Lung (tissue), 11 donors: ENCODE measurements at regions not wholly inside any gene's neighbourhood (a gene's known extent, or its start where the extent isn't known, plus 50 kb on each side); places are given as distances from the start of the nearest gene placed in this dataset.
"Not testable (repeated sequence)": the region's sequence is repeated elsewhere in the genome, so short reads cannot be mapped to it uniquely, and the experiment has no call there.

Source experiments
- ATAC-seq: fragments of 200-7000 bp; cut with Tn5 transposase; one replicate; pipeline ENCODE4 v1.9.1; 2020; ENCODE audit warnings: moderate number of reproducible peaks; ENCODE audit not compliant: insufficient read depth, low FRiP score
- DNase-seq, 3 donors: peaks; one replicate each; pipeline ENCODE4 v3.0.0-alpha.2; 2013 to 2017
- H3K27ac ChIP-seq, 2 donors: one replicate each; pipeline ENCODE4 v1.5.1; 2013; ENCODE audit warnings: mild to moderate bottlenecking in 2 of 2, moderate library complexity in 2 of 2, control low read depth in 1 of 2, inconsistent platforms in 1 of 2, low read depth in 1 of 2, low read length in 1 of 2
- H3K27me3 ChIP-seq, 3 donors: one replicate each; pipeline ENCODE4 v1.5.1; 2013; ENCODE audit warnings: low read length in 2 of 3; ENCODE audit not compliant: control insufficient read depth in 3 of 3, insufficient read depth in 3 of 3
- H3K36me3 ChIP-seq, 4 donors: one replicate each; pipeline ENCODE4 v1.5.1; 2013; ENCODE audit warnings: low read length in 4 of 4, mild to moderate bottlenecking in 1 of 4, moderate library complexity in 1 of 4; ENCODE audit not compliant: control insufficient read depth in 4 of 4, insufficient read depth in 4 of 4
- H3K4me1 ChIP-seq, 5 donors: one replicate each; pipeline ENCODE4 v1.5.1; 2013; ENCODE audit warnings: low read length in 5 of 5, mild to moderate bottlenecking in 2 of 5, moderate library complexity in 1 of 5; ENCODE audit not compliant: control insufficient read depth in 5 of 5, insufficient read depth in 5 of 5
- H3K4me3 ChIP-seq: one replicate; pipeline ENCODE4 v1.5.1; 2013; ENCODE audit warnings: mild to moderate bottlenecking, control low read depth, moderate library complexity
- H3K9ac ChIP-seq, 2 donors: one replicate each; pipeline ENCODE4 v1.5.1; 2013; ENCODE audit warnings: low read length in 2 of 2, control low read depth in 1 of 2; ENCODE audit not compliant: insufficient read depth in 1 of 2
- H3K9me3 ChIP-seq, 4 donors: one replicate each; pipeline ENCODE4 v1.5.1; 2013; ENCODE audit warnings: low read length in 3 of 4, mild to moderate bottlenecking in 1 of 4, moderate library complexity in 1 of 4; ENCODE audit not compliant: control insufficient read depth in 4 of 4, insufficient read depth in 3 of 4
- CTCF ChIP-seq: IDR thresholded peaks from 2 replicates; pipeline ENCODE4 v1.5.1; 2012; ENCODE audit warnings: mild to moderate bottlenecking; ENCODE audit errors: control extremely low read depth, extremely low read depth
- WGBS, 2 donors: extraction: QIAGEN DNeasy Blood & Tissue Kit; methylation state at CpG; one replicate each; pipeline ENCODE4 v1.1.7; 2013; 5-methylcytosine and 5-hydroxymethylcytosine counted together
- donor health status: control.
- donor health status: control.
- donor health status: Bipolar disorder and iron deficiency.
- donor health status: healthy.
- donor health status: DM: yes; HTN: yes; CAD: no.

- Histone ChIP-seq H3K27me3 (no peaks in the 10 kb centered on the region), H3K27ac (no peak overlapping the region), H3K9ac (no peak overlapping the region), H3K4me3 (no peak overlapping the region), H3K36me3 (no peaks in the 10 kb centered on the region), H3K9me3 (no peaks in the 10 kb centered on the region), H3K4me1 (no peaks in the 10 kb centered on the region)
- 90 to 96% methylated on average over 2 of the region's 2 CpGs for WGBS, 2 donors
- ATAC-seq (no peak), DNase-seq (no peak)
- TF ChIP-seq CTCF, result no peak
Measured at GRCh38 chr1:232351335-232351734, 278.6 kb downstream of the SIPA1L2 start.

- Histone ChIP-seq H3K9ac (no peak overlapping the region), H3K9me3 (peaks cover 0 to 2% (median 0%) of the 10 kb centered on the region in 4 donors), H3K36me3 (no peaks in the 10 kb centered on the region), H3K27me3 (no peaks in the 10 kb centered on the region), H3K4me1 (no peaks in the 10 kb centered on the region), H3K27ac (no peak overlapping the region), H3K4me3 (peak overlapping the region; percentile 6)
- 98 to 100% methylated on average over 1 of the region's 1 CpG for WGBS, 2 donors
- ATAC-seq (no peak), DNase-seq (no peak)
- no peak for TF ChIP-seq CTCF
Measured at GRCh38 chr1:232346844-232347243, 283.1 kb downstream of the SIPA1L2 start.

GRCh38 chr1:232344791-232345399 lies 285.0 kb downstream of the SIPA1L2 start:
- DNase-seq (no peak), ATAC-seq (no peak)
- H3K27me3 ChIP-seq, result no peaks in the 10 kb centered on the region
- 69 to 82% methylated on average over 4 of the region's 4 CpGs for WGBS, 2 donors
- no peak overlapping the region for H3K9ac ChIP-seq
- no peak for TF ChIP-seq CTCF
- no peak overlapping the region for H3K4me3 ChIP-seq
- H3K4me1 ChIP-seq, result no peaks in the 10 kb centered on the region
- no peaks in the 10 kb centered on the region for H3K36me3 ChIP-seq
- no peak overlapping the region for H3K27ac ChIP-seq
- H3K9me3 ChIP-seq, result peaks cover 0 to 2% (median 0%) of the 10 kb centered on the region in 4 donors

GRCh38 chr1:232344186-232344585 lies 285.7 kb downstream of the SIPA1L2 start:
- not testable (repeated sequence) for H3K36me3 ChIP-seq, ATAC-seq, H3K4me1 ChIP-seq, H3K9ac ChIP-seq, H3K27me3 ChIP-seq, DNase-seq, H3K27ac ChIP-seq, H3K9me3 ChIP-seq, H3K4me3 ChIP-seq
- WGBS, 2 donors, result 77 to 94% methylated on average over 1 to 2 of the region's 3 CpGs
